HG03060 (cell line): ENCODE measurements at regions not wholly inside any gene's neighbourhood (a gene's known extent, or its start where the extent isn't known, plus 50 kb on each side); places are given as distances from the start of the nearest gene placed in this dataset.

Experiments used
- ATAC-seq: cut with Tn5 transposase; IDR thresholded peaks from one replicate; pipeline ENCODE4 v1.9.1; 2021; ENCODE audit warnings: low read depth, moderate number of reproducible peaks; ENCODE audit not compliant: unreplicated experiment

- ATAC-seq: no peak
Observed at GRCh38 chr14:101097109-101097793, 193.7 kb upstream of the RTL1 start.

- ATAC-seq: no peak
Observed at GRCh38 chr14:101098177-101098576, 194.7 kb upstream of the RTL1 start.

- no peak for ATAC-seq
Observed at GRCh38 chr14:101098641-101099040, 195.1 kb upstream of the RTL1 start.

GRCh38 chr14:101101456-101102056 lies 198.0 kb upstream of the RTL1 start:
- no peak for ATAC-seq

- no peak for ATAC-seq
Observed at GRCh38 chr14:101102875-101103274, 199.4 kb upstream of the RTL1 start.

GRCh38 chr14:101103321-101103901 lies 199.9 kb upstream of the RTL1 start:
- no peak for ATAC-seq

- ATAC-seq: no peak
Observed at GRCh38 chr14:101104485-101104884, 201.0 kb upstream of the RTL1 start.

- ATAC-seq: no peak
Observed at GRCh38 chr14:101105045-101105444, 201.5 kb upstream of the RTL1 start.

GRCh38 chr14:101108579-101109346 lies 205.2 kb upstream of the RTL1 start:
- ATAC-seq: no peak

- ATAC-seq: no peak
Observed at GRCh38 chr14:101109347-101109638, 205.8 kb upstream of the RTL1 start.

GRCh38 chr14:101109981-101110728 lies 206.6 kb upstream of the RTL1 start:
- no peak for ATAC-seq

GRCh38 chr14:101110729-101111619 lies 207.5 kb upstream of the RTL1 start:
- no peak for ATAC-seq

- ATAC-seq: no peak
Observed at GRCh38 chr14:101111620-101112290, 208.2 kb upstream of the RTL1 start.

GRCh38 chr14:101112351-101113107 lies 209.0 kb upstream of the RTL1 start:
- no peak for ATAC-seq

GRCh38 chr14:101113108-101113612 lies 209.6 kb upstream of the RTL1 start:
- ATAC-seq: no peak

GRCh38 chr14:101113835-101114725 lies 210.6 kb upstream of the RTL1 start:
- no peak for ATAC-seq

GRCh38 chr14:101114726-101115515 lies 211.4 kb upstream of the RTL1 start:
- ATAC-seq: no peak
